ENCODE measurements at regions not wholly inside any gene's neighbourhood (a gene's known extent, or its start where the extent isn't known, plus 50 kb on each side); places are given as distances from the start of the nearest gene placed in this dataset.

DNA sequence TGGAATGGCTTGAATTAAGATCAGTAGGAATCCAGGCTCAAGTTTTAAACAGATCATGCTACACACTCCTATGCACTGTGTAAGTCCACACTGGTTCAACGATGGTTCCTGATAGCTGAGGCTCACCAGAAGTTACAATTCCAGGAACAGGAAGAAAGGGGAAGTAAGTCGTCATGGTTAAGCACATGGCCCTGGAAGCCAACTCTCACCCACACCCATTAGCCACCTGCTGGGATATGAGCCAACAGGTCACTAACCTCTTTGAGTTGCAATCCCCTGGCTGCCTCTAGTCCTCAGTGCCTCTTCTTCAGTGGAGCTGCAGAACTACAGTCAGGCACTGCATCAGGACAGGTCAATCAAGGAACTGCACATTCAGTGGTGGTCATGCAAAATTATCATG, 133.5 kb downstream of the TMEM182 start:
- TF ChIP-seq, protein P1, sequence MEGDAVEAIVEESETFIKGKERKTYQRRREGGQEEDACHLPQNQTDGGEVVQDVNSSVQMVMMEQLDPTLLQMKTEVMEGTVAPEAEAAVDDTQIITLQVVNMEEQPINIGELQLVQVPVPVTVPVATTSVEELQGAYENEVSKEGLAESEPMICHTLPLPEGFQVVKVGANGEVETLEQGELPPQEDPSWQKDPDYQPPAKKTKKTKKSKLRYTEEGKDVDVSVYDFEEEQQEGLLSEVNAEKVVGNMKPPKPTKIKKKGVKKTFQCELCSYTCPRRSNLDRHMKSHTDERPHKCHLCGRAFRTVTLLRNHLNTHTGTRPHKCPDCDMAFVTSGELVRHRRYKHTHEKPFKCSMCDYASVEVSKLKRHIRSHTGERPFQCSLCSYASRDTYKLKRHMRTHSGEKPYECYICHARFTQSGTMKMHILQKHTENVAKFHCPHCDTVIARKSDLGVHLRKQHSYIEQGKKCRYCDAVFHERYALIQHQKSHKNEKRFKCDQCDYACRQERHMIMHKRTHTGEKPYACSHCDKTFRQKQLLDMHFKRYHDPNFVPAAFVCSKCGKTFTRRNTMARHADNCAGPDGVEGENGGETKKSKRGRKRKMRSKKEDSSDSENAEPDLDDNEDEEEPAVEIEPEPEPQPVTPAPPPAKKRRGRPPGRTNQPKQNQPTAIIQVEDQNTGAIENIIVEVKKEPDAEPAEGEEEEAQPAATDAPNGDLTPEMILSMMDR (conservative IDR thresholded peaks at IDR 0.05; ENCODE audit: low read depth in 2 of 2) = no peak
- no peak for TF ChIP-seq ZNF331 (CRISPR knock-in tag; IDR thresholded peaks at IDR 0.05; ENCODE audit: low read depth)
- TF ChIP-seq POLR2AphosphoS5 (IDR thresholded peaks at IDR 0.05; ENCODE audit: low read depth) = no peak
- TF ChIP-seq, protein P2, sequence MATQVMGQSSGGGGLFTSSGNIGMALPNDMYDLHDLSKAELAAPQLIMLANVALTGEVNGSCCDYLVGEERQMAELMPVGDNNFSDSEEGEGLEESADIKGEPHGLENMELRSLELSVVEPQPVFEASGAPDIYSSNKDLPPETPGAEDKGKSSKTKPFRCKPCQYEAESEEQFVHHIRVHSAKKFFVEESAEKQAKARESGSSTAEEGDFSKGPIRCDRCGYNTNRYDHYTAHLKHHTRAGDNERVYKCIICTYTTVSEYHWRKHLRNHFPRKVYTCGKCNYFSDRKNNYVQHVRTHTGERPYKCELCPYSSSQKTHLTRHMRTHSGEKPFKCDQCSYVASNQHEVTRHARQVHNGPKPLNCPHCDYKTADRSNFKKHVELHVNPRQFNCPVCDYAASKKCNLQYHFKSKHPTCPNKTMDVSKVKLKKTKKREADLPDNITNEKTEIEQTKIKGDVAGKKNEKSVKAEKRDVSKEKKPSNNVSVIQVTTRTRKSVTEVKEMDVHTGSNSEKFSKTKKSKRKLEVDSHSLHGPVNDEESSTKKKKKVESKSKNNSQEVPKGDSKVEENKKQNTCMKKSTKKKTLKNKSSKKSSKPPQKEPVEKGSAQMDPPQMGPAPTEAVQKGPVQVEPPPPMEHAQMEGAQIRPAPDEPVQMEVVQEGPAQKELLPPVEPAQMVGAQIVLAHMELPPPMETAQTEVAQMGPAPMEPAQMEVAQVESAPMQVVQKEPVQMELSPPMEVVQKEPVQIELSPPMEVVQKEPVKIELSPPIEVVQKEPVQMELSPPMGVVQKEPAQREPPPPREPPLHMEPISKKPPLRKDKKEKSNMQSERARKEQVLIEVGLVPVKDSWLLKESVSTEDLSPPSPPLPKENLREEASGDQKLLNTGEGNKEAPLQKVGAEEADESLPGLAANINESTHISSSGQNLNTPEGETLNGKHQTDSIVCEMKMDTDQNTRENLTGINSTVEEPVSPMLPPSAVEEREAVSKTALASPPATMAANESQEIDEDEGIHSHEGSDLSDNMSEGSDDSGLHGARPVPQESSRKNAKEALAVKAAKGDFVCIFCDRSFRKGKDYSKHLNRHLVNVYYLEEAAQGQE (IDR thresholded peaks at IDR 0.05; ENCODE audit: unreplicated experiment) = no peak
- no peak for TF ChIP-seq EZH2 (IDR thresholded peaks at IDR 0.05; ENCODE audit: low read depth, unreplicated experiment)
- no peak for TF ChIP-seq EZH2phosphoT487 (IDR thresholded peaks at IDR 0.05; ENCODE audit: unreplicated experiment)
- TF ChIP-seq JUNB (IDR thresholded peaks at IDR 0.05; ENCODE audit: unreplicated experiment) = no peak
- TF ChIP-seq CREB1 (CRISPR knock-in tag; IDR thresholded peaks at IDR 0.05; ENCODE audit: low read depth) = no peak
- no peak for TF ChIP-seq NANOG (IDR thresholded peaks at IDR 0.05; ENCODE audit: borderline replicate concordance)
- TF ChIP-seq STAT1 (IDR thresholded peaks at IDR 0.05; ENCODE audit: unreplicated experiment) = no peak
- TF ChIP-seq, protein P3, sequence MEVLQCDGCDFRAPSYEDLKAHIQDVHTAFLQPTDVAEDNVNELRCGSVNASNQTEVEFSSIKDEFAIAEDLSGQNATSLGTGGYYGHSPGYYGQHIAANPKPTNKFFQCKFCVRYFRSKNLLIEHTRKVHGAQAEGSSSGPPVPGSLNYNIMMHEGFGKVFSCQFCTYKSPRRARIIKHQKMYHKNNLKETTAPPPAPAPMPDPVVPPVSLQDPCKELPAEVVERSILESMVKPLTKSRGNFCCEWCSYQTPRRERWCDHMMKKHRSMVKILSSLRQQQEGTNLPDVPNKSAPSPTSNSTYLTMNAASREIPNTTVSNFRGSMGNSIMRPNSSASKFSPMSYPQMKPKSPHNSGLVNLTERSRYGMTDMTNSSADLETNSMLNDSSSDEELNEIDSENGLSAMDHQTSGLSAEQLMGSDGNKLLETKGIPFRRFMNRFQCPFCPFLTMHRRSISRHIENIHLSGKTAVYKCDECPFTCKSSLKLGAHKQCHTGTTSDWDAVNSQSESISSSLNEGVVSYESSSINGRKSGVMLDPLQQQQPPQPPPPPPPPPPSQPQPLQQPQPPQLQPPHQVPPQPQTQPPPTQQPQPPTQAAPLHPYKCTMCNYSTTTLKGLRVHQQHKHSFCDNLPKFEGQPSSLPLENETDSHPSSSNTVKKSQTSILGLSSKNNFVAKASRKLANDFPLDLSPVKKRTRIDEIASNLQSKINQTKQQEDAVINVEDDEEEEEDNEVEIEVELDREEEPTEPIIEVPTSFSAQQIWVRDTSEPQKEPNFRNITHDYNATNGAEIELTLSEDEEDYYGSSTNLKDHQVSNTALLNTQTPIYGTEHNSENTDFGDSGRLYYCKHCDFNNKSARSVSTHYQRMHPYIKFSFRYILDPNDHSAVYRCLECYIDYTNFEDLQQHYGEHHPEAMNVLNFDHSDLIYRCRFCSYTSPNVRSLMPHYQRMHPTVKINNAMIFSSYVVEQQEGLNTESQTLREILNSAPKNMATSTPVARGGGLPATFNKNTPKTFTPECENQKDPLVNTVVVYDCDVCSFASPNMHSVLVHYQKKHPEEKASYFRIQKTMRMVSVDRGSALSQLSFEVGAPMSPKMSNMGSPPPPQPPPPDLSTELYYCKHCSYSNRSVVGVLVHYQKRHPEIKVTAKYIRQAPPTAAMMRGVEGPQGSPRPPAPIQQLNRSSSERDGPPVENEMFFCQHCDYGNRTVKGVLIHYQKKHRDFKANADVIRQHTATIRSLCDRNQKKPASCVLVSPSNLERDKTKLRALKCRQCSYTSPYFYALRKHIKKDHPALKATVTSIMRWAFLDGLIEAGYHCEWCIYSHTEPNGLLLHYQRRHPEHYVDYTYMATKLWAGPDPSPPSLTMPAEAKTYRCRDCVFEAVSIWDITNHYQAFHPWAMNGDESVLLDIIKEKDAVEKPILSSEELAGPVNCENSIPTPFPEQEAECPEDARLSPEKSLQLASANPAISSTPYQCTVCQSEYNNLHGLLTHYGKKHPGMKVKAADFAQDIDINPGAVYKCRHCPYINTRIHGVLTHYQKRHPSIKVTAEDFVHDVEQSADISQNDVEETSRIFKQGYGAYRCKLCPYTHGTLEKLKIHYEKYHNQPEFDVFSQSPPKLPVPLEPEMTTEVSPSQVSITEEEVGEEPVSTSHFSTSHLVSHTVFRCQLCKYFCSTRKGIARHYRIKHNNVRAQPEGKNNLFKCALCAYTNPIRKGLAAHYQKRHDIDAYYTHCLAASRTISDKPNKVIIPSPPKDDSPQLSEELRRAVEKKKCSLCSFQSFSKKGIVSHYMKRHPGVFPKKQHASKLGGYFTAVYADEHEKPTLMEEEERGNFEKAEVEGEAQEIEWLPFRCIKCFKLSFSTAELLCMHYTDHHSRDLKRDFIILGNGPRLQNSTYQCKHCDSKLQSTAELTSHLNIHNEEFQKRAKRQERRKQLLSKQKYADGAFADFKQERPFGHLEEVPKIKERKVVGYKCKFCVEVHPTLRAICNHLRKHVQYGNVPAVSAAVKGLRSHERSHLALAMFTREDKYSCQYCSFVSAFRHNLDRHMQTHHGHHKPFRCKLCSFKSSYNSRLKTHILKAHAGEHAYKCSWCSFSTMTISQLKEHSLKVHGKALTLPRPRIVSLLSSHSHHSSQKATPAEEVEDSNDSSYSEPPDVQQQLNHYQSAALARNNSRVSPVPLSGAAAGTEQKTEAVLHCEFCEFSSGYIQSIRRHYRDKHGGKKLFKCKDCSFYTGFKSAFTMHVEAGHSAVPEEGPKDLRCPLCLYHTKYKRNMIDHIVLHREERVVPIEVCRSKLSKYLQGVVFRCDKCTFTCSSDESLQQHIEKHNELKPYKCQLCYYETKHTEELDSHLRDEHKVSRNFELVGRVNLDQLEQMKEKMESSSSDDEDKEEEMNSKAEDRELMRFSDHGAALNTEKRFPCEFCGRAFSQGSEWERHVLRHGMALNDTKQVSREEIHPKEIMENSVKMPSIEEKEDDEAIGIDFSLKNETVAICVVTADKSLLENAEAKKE (CRISPR knock-in tag; IDR thresholded peaks at IDR 0.05) = 0 out of 2 replicates have a peak, but pooled peaks have one; percentile 50

All from GM23338 (cell line).